ENCODE measurements at regions not wholly inside any gene's neighbourhood (a gene's known extent, or its start where the extent isn't known, plus 50 kb on each side); places are given as distances from the start of the nearest gene placed in this dataset.
"Not testable (repeated sequence)": the region's sequence is repeated elsewhere in the genome, so short reads cannot be mapped to it uniquely, and the experiment has no call there.

DNA sequence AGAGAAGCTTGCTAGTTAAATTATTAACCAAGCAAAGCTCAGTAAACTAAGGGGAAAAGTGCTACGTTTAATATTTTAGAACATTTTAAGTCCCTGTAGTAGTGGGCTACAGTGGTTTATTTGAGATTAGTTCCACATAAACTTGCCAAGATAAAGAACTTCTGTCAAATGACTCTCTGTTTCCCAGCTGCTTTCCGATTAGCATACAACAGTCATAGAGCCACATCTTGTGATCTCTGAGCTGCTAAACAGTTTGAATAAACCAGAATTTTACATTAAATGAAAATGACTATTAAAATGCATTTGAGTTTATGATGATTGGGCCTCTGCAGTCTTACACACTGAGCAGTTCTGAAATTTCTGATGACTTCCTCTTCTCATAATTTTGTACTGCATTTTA lies 568.5 kb downstream of the IQCM start:
- Mint-ChIP-seq H3K4me3 (no peak overlapping the region), H3K27me3 (ENCODE audit: low read depth) (no peaks in the 10 kb centered on the region)

DNA sequence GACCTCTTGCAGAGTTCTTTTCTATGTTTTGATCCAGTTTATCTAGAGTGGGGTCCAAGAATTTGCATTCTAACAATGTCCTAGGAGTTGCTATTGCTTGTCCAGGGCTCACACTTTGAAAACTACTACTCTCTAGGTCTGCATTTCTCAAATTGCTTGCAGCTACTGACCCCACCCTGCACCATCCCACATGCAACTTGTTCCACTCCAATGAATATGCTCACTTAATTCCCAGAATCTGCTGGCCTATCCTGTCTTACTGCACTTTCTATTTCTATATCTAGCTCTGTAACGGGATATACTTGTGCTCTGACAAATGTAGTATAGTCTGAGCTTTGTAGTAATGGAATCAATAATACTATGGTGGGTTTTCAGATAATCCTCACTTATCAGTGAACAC lies 570.3 kb downstream of the IQCM start:
- H3K9me3 Mint-ChIP-seq: no peaks in the 10 kb centered on the region
- ATAC-seq: no peak
- no peaks in the 10 kb centered on the region for H3K4me1 Mint-ChIP-seq (ENCODE audit: low read depth)
- H3K36me3 Mint-ChIP-seq (ENCODE audit: insufficient read depth): no peaks in the 10 kb centered on the region
- DNase-seq: no peak
- H3K27me3 Mint-ChIP-seq (ENCODE audit: low read depth): no peaks in the 10 kb centered on the region
- H3K4me3 Mint-ChIP-seq: no peak overlapping the region

More for the DNA sequence above, 568.5 kb downstream of the IQCM start:
- no peaks in the 10 kb centered on the region for H3K4me1 Mint-ChIP-seq (ENCODE audit: low read depth)
- H3K36me3 Mint-ChIP-seq (ENCODE audit: insufficient read depth): no peaks in the 10 kb centered on the region
- DNase-seq (no peak), ATAC-seq (no peak)
- H3K9me3 Mint-ChIP-seq: no peaks in the 10 kb centered on the region

DNA sequence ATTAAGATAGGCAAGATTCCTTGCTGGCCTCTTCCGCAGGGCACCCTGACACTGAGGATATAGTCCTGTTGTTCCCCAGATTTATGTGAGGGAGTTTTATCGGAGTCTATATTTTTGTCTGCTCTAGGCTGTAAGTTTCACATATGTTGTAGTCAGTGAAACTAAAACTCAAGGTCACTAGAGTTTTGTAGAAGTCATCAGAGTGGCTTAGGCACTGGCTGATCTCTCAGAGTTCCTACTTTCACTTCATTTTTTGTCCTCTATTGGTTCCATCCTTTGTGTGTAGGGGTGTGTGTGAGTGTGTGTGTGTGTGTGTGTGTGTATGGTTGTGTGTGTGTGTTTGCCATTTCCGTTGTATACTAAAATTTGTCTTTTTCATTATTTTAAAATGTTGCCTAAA lies 577.5 kb downstream of the IQCM start:
- Mint-ChIP-seq H3K4me3 (no peak overlapping the region), H3K36me3 (ENCODE audit: insufficient read depth) (no peaks in the 10 kb centered on the region), H3K4me1 (ENCODE audit: low read depth) (no peaks in the 10 kb centered on the region), H3K9me3 (no peaks in the 10 kb centered on the region), H3K27me3 (ENCODE audit: low read depth) (no peaks in the 10 kb centered on the region)
- no peak for DNase-seq
- ATAC-seq: no peak

DNA sequence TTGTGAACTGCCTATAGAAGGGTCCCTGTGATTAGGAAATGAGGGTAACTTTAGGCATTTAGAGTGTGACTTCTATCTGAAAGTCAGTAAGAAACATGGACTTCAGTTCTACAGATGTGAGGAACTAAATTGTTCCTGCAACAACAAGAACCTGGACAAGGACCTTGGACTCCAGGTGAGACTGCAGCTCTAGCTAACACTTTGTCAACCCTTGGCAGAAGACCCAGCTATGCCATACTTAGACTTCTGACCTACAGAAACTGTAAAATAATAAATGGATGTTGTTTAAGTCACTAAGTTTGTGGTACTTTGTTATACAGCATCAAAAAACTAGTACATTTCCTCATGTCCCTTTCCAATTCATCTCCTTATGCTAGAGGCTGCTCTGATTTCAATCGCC lies 580.8 kb downstream of the IQCM start:
- no peaks in the 10 kb centered on the region for H3K36me3 Mint-ChIP-seq (ENCODE audit: insufficient read depth)
- DNase-seq (no peak), ATAC-seq (no peak)
- H3K9me3 Mint-ChIP-seq: no peaks in the 10 kb centered on the region
- no peaks in the 10 kb centered on the region for H3K4me1 Mint-ChIP-seq (ENCODE audit: low read depth)
- H3K4me3 Mint-ChIP-seq: no peak overlapping the region
- no peaks in the 10 kb centered on the region for H3K27me3 Mint-ChIP-seq (ENCODE audit: low read depth)

DNA sequence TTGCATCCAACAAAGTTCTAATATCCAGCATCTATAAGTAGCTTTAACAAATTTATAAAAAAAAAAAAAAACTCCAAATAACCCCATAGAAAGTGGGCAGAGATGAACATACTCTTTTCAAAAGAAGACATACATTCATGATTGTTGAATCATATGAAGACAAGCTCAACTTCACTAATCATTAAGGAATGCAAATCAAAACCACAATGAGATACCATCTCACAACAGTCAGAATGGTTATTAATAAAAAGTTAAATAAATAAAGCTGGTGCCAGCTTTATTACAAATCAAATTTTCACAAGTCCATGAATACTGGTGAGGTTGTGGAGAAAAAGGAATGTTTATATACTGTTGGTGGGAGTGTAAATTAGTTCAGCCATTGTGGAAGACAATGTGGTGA lies 592.0 kb downstream of the IQCM start:
- Mint-ChIP-seq H3K4me3 (no peak overlapping the region), H3K4me1 (ENCODE audit: low read depth) (no peaks in the 10 kb centered on the region), H3K9me3 (peaks cover 20% of the 10 kb centered on the region), H3K27me3 (ENCODE audit: low read depth) (no peaks in the 10 kb centered on the region), H3K36me3 (ENCODE audit: insufficient read depth) (no peaks in the 10 kb centered on the region)
- DNase-seq (no peak), ATAC-seq (no peak)

DNA sequence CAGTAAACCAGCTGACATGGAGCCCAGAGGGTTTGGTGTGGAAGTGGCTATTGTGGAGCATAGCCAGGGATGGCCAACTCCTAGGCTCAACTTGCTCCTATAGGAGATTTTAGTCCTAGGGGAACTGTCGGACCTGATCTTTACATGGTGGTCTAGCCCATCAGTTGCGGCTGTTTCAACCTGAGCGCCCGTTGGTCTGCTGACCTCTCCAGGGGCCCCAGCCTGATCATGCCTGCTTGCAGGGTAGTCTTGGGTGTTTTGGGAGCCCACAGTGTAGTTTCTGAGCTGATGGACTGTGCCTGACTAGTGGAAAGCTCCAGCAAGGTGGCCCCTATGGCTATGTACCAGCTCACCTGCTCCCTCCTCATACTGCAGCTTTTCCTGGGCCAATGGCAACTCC lies 597.0 kb downstream of the IQCM start:
- peaks cover 20% of the 10 kb centered on the region for H3K9me3 Mint-ChIP-seq
- DNase-seq (no peak), ATAC-seq (no peak)
- H3K4me3 Mint-ChIP-seq: no peak overlapping the region
- H3K27me3 Mint-ChIP-seq (ENCODE audit: low read depth): no peaks in the 10 kb centered on the region
- no peaks in the 10 kb centered on the region for H3K36me3 Mint-ChIP-seq (ENCODE audit: insufficient read depth)
- no peaks in the 10 kb centered on the region for H3K4me1 Mint-ChIP-seq (ENCODE audit: low read depth)

DNA sequence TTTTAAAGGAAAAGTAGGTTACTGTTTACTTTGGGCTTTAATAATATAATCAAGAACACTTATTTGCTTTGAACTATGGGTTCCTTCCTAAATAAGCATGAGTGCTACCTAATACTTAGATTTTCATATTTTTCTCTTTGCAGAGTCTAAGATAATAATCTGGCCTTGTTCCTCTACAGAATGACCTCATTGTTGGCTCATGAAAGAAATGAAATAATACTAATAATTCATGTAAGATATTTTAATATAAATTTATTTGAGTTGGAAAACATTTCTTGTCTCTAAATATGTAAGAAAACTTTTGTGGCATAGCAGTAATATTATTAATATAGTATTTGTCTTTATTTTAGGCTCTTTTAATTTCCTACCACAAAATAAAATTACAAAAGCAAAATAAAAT lies 601.3 kb downstream of the IQCM start:
- Mint-ChIP-seq H3K4me1 (ENCODE audit: low read depth) (no peaks in the 10 kb centered on the region), H3K4me3 (no peak overlapping the region), H3K27me3 (ENCODE audit: low read depth) (no peaks in the 10 kb centered on the region), H3K9me3 (peaks cover 3% of the 10 kb centered on the region), H3K36me3 (ENCODE audit: insufficient read depth) (no peaks in the 10 kb centered on the region)
- ATAC-seq (no peak), DNase-seq (no peak)

DNA sequence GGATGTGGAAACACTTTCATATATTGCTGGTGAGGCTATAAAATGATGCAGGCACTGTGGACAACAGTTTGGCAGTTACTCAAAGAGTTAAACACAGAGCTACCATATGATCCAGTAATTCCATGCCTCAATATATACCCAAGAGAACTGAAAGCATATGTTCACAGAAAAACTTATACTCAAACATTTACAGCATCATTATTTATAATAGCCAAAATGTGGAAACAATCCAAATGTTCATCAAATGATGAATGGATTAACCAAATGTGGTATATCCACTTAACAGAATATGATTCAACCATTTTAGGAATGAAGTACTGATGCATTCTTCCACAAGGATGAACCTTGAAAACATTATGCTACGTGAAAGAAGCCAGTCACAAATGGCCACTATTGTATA lies 603.8 kb downstream of the IQCM start:
- DNase-seq (no peak), ATAC-seq (no peak)
- H3K9me3 Mint-ChIP-seq: peaks cover 3% of the 10 kb centered on the region
- no peaks in the 10 kb centered on the region for H3K4me1 Mint-ChIP-seq (ENCODE audit: low read depth)
- H3K36me3 Mint-ChIP-seq (ENCODE audit: insufficient read depth): no peaks in the 10 kb centered on the region
- H3K27me3 Mint-ChIP-seq (ENCODE audit: low read depth): no peaks in the 10 kb centered on the region
- H3K4me3 Mint-ChIP-seq: no peak overlapping the region

DNA sequence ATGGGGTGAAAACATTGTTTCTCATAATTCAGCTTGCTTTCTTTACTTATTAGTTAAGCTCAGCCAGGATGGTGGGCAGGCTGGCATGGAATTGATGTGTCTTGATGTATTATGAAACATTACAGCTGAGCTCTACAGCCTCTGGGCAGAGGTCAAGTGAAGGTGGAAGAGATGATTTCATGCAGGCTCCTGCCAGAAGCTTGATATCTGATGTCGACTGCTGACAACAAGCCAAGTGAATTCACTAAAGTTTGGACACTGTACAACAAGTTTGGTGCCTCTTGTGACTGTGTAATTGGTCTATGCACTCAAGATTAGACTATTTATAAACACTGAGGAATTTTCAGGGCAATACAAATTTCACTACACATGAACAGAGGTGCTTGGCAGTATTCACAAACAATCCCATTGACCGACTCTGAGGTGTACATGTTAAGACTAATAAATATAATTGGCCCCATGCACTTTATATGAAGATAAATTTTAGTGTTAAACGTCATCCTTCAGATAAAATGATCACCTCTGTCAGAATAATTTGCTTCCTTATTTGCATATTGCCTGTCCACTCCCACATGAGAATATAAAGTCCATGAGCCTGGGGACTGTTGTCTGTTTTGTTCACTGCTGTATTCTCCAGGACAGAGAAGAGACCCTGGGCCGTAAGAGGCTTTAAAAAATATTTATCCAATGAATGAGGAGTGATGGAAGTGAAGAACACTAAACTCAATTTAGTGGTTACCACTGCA lies 612.2 kb downstream of the IQCM start:
- ATAC-seq: no peak
- Mint-ChIP-seq H3K4me3 (no peak overlapping the region), H3K4me1 (ENCODE audit: low read depth) (no peaks in the 10 kb centered on the region), H3K27me3 (ENCODE audit: low read depth) (no peaks in the 10 kb centered on the region), H3K9me3 (no peaks in the 10 kb centered on the region), H3K36me3 (ENCODE audit: insufficient read depth) (no peaks in the 10 kb centered on the region)
- DNase-seq: no peak

DNA sequence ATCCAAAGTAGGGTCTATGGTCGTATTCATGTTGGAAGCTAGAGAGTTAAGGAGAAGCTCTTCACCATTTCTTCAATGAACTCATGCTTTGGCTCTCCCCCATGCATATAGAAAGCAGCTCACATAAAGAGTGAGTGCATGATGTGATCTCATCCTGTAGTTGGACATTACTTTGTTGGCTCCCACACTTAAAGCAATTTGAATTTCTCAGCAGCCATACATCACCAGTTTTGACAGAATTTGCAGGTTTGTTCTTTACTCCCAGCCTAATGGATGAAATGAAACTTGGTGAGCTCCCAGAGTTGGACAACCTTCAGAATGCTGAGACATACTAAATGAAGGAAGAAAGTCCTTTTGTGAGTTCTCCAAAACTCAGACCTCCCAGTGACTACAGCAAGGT lies 613.5 kb downstream of the IQCM start:
- ATAC-seq (no peak), DNase-seq (no peak)
- Mint-ChIP-seq H3K36me3 (ENCODE audit: insufficient read depth) (no peaks in the 10 kb centered on the region), H3K9me3 (no peaks in the 10 kb centered on the region), H3K27me3 (ENCODE audit: low read depth) (no peaks in the 10 kb centered on the region), H3K4me1 (ENCODE audit: low read depth) (no peaks in the 10 kb centered on the region), H3K4me3 (no peak overlapping the region)

DNA sequence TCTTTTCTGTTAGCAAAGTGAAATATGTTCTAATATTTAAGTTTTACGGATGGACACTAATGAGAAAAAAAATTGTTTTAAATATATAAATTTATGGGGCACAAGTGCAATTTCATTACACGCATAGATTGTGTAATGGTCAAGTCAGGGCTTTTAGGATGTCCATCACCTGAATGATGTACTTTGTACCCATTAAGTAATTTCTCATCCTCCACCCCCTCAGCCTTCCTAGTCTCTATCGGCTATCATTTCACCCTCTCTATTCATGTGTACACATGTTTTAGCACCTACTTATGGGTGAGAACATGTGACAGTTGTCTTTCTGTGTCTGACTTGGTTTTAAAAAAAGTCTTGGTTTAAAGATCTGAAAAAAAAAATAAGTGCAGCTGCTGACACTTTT lies 616.0 kb downstream of the IQCM start:
- ATAC-seq (no peak), DNase-seq (no peak)
- Mint-ChIP-seq H3K9me3 (no peaks in the 10 kb centered on the region), H3K4me1 (ENCODE audit: low read depth) (no peaks in the 10 kb centered on the region), H3K36me3 (ENCODE audit: insufficient read depth) (no peaks in the 10 kb centered on the region), H3K4me3 (no peak overlapping the region), H3K27me3 (ENCODE audit: low read depth) (no peaks in the 10 kb centered on the region)

DNA sequence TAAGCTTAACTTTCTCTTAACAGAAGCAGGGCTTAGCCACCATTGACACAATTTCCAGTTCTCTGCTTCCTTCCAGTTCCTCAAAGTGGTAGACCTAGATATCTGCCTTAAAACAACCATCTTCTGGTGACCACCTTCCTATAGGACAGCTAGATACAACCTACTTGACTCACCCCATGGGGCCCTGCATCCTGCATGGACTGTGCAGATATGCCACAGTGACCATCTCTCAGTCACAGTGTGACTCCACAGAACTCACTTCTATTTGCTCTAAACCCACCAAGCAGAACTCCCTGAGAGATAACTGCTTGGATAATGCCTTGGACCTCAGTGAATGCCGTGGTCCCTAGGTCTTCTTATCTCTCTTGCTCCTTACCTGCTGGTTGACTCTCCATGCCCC lies 621.6 kb downstream of the IQCM start:
- H3K4me3 Mint-ChIP-seq: no peak overlapping the region
- ATAC-seq (no peak), DNase-seq (no peak)
- no peaks in the 10 kb centered on the region for H3K27me3 Mint-ChIP-seq (ENCODE audit: low read depth)
- H3K4me1 Mint-ChIP-seq (ENCODE audit: low read depth): no peaks in the 10 kb centered on the region
- H3K9me3 Mint-ChIP-seq: no peaks in the 10 kb centered on the region
- H3K36me3 Mint-ChIP-seq (ENCODE audit: insufficient read depth): no peaks in the 10 kb centered on the region

DNA sequence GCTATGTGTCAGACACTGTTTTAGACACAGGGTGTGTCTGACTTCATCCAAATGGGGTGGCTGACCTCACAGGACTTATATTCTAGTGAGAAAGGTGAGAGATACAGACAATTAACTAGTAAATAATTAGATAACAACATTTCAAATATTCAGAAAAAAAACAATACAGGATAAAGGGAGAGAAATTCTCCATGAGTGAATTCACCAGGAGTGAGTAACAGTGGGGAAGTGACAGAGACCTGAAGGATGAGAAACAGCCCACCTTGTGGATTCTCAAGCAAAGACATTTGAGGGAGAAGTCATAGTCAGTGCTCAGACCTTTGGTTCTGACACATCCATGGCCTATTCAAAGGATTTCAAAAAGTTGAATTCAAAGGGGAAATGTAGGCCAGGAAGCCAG lies 627.9 kb downstream of the IQCM start:
- Mint-ChIP-seq H3K27me3 (ENCODE audit: low read depth) (no peaks in the 10 kb centered on the region), H3K36me3 (ENCODE audit: insufficient read depth) (no peaks in the 10 kb centered on the region), H3K9me3 (no peaks in the 10 kb centered on the region), H3K4me3 (no peak overlapping the region), H3K4me1 (ENCODE audit: low read depth) (no peaks in the 10 kb centered on the region)
- DNase-seq (no peak), ATAC-seq (no peak)

DNA sequence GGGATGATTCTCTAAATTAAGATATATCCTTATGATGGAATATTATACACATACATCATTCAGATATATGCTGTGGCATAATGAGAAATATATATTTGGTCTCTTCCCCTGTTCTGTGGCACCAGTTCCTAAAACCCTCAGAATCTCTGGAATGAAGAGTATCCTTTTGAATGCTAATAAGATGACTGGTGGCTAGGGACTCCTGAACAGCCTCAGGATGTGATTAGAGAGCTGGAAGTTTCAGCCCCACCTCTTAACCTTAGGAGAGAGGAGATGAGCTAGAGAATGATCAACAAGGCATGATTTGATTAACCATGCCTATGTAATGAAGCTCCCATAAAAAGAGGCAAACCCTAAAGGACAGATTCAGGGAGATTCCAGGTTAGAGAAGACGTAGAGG lies 632.0 kb downstream of the IQCM start:
- H3K4me3 Mint-ChIP-seq: no peak overlapping the region
- H3K27me3 Mint-ChIP-seq (ENCODE audit: low read depth): no peaks in the 10 kb centered on the region
- peaks cover 4% of the 10 kb centered on the region for H3K9me3 Mint-ChIP-seq
- no peaks in the 10 kb centered on the region for H3K4me1 Mint-ChIP-seq (ENCODE audit: low read depth)
- DNase-seq (no peak), ATAC-seq (no peak)
- no peaks in the 10 kb centered on the region for H3K36me3 Mint-ChIP-seq (ENCODE audit: insufficient read depth)

DNA sequence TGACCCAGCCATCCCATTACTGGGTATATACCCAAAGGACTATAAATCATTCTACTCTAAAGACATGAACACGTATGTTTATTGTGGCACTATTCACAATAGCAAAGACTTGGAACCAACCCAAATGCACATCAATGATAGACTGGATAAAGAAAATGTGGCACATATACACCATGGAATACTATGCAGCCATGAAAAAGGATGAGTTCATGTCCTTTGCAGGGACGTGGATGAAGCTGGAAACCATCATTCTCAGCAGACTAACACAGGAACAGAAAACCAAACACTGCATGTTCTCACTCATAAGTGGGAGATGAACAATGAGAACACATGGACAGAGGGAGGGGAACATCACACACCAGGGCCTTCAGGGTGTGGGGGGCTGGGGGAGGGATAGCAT lies 634.2 kb downstream of the IQCM start:
- ATAC-seq; H3K36me3 Mint-ChIP-seq (ENCODE audit: insufficient read depth); H3K27me3 Mint-ChIP-seq (ENCODE audit: low read depth); DNase-seq; H3K4me3 Mint-ChIP-seq; H3K9me3 Mint-ChIP-seq; H3K4me1 Mint-ChIP-seq (ENCODE audit: low read depth): not testable (repeated sequence)

DNA sequence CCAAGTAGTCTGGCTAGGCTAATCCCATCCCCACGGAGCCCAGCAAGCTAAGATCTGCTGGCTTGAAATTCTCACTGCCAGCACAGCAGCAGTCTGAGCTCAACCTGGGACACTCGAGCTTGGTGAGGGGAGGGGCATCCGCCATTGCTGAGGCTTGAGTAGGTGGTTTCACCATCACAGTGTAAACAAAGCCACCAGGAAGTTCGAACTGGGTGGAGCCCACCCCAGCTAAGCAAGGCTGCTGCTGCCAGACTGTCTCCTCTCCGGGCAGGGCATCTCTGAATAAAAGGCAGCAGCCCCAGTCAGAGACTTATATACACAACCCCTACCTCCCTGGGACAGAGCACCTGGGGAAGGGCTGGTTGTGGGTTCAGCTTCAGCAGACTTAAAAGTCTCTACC lies 639.6 kb downstream of the IQCM start:
- DNase-seq (no peak), ATAC-seq (no peak)
- peaks cover 5% of the 10 kb centered on the region for H3K9me3 Mint-ChIP-seq
- no peaks in the 10 kb centered on the region for H3K4me1 Mint-ChIP-seq (ENCODE audit: low read depth)
- H3K4me3 Mint-ChIP-seq: no peak overlapping the region
- no peaks in the 10 kb centered on the region for H3K36me3 Mint-ChIP-seq (ENCODE audit: insufficient read depth)
- no peaks in the 10 kb centered on the region for H3K27me3 Mint-ChIP-seq (ENCODE audit: low read depth)
